ENCODE measurements at regions not wholly inside any gene's neighbourhood (a gene's known extent, or its start where the extent isn't known, plus 50 kb on each side); places are given as distances from the start of the nearest gene placed in this dataset.

DNA sequence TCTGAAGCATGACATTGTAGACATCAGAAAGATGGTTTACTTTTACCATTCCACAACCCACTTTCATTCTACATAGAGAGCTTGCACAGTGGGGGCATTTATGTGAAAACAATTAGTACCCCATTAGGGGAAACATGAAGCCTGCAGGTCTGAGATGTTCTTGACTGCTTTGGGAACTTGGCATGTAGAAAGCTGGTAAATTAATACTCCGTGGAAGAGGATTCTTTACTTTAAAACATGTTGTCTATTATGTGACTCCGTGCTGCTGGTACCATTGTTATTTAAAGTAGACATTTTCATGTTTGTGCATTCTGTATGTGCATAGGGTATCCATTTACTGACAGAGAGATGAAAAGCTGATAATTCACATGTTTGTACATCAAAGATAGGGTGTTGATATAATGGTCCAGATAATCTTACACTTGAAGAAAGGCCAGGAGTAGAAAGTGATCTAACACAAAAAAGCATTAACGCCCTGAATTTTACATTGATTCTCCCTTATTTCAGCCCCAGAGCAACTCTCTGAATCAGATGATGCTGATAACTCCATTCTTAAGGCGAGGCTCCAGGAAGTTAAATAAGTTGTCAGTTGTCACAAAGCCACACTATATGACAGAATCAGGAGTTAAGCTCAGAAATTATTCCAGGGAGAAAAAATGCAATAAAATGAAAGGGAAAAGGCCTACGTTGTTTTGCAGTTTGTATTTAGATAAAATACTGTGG lies 50.1 kb upstream of the CD180 start:
- no peak for DNase-seq
